Heart left ventricle (tissue), 13 donors: ENCODE measurements at regions not wholly inside any gene's neighbourhood (a gene's known extent, or its start where the extent isn't known, plus 50 kb on each side); places are given as distances from the start of the nearest gene placed in this dataset.

Experiments
- POLR2A ChIP-seq, 2 donors: fragments of 450-650 bp; IDR thresholded peaks; one replicate each; pipeline ENCODE4 v1.6.1; 2017; ENCODE audit warnings: antibody characterized with exemption in 2 of 2, mild to moderate bottlenecking in 2 of 2, moderate library complexity in 2 of 2
- TF ChIP-seq, protein P1 (sequence below), 12 donors: fragments of 200-600 bp; sonication (generic) in 4 of 12; IDR thresholded peaks; one replicate each; pipeline versions ENCODE4 v1.5.0 to v1.8.0; 2018 to 2022; ENCODE audit warnings: antibody characterized with exemption in 12 of 12, mild to moderate bottlenecking in 5 of 12
- donor health status: ischemic (EF 13 %, LVEDD 7.1; RV severe dilation, severe dysfunction).
- donor health status: DM: no; HTN: yes; CAD: no.
- donor health status: DM: no; HTN: no; CAD: no.
- donor health status: ischemic (EF 25% LVEDD 6.9; RV normal size, moderate dysfunction).
- donor health status: ischemic (EF 25% LVEDD 5.7; RV mildly dilated, moderate dysfunction).
- donor health status: ischemic (EF 35%, LVEDD 5.7; RV mildly dilated, moderate dysfunction).
- donor health status: nonischemic (EF 11% LVEDD 7.7; RV severe dilation, severe dysfunction).
- donor health status: DM: yes; HTN: yes; CAD: no.
- donor health status: PGD.
- donor health status: ischemic (EF 29% LVEDD 5.4; RV normal size, mild dysfunction).
- donor health status: nonischemic (EF 23%, LVEDD 6.1; RV moderate dilation, normal function).

DNA sequence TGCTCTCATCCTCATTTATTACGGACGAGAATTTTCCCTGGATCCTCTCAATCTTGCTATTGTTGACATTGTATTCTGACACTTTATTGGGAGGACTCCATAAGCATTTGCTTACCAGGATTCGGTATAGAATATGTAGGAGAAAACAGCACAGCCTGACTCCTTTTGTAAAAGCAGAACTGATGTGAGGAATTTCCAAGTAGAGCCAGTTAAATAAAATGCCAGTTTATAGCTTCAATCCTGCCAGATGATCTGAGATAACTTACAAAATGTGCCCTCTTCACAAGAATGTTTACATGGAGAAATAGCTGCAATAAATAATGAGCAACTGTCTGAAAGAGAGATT, 332.9 kb upstream of the PRICKLE1 start:
- TF ChIP-seq, protein P1, sequence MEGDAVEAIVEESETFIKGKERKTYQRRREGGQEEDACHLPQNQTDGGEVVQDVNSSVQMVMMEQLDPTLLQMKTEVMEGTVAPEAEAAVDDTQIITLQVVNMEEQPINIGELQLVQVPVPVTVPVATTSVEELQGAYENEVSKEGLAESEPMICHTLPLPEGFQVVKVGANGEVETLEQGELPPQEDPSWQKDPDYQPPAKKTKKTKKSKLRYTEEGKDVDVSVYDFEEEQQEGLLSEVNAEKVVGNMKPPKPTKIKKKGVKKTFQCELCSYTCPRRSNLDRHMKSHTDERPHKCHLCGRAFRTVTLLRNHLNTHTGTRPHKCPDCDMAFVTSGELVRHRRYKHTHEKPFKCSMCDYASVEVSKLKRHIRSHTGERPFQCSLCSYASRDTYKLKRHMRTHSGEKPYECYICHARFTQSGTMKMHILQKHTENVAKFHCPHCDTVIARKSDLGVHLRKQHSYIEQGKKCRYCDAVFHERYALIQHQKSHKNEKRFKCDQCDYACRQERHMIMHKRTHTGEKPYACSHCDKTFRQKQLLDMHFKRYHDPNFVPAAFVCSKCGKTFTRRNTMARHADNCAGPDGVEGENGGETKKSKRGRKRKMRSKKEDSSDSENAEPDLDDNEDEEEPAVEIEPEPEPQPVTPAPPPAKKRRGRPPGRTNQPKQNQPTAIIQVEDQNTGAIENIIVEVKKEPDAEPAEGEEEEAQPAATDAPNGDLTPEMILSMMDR (IDR thresholded peaks at IDR 0.05), result no peak
- TF ChIP-seq POLR2A (IDR thresholded peaks at IDR 0.05), result no peak
